SK-N-MC (cell line): ENCODE measurements at regions not wholly inside any gene's neighbourhood (a gene's known extent, or its start where the extent isn't known, plus 50 kb on each side); places are given as distances from the start of the nearest gene placed in this dataset.
"Not testable (repeated sequence)": the region's sequence is repeated elsewhere in the genome, so short reads cannot be mapped to it uniquely, and the experiment has no call there.

Experiments used
- DNase-seq: peaks from one replicate; pipeline ENCODE4 v3.0.0-alpha.2; 2011; ENCODE audit warnings: low read depth, low spot score
- H3K27ac ChIP-seq: fragments of 200-600 bp; sonication (generic); 2 replicates; pipeline ENCODE4 v1.5.1; 2016; ENCODE audit warnings: mixed run types
- H3K36me3 ChIP-seq: fragments of 200-600 bp; sonication (generic); 2 replicates; pipeline ENCODE4 v1.6.1; 2017; ENCODE audit warnings: antibody characterized with exemption, low read length, mixed read lengths; ENCODE audit not compliant: insufficient read depth
- H3K4me3 ChIP-seq: fragments of 200-600 bp; sonication (generic); 2 replicates; pipeline ENCODE4 v1.5.1; 2016
- H3K9ac ChIP-seq: fragments of 200-600 bp; sonication (generic); 2 replicates; pipeline ENCODE4 v1.8.0; 2017; ENCODE audit warnings: mixed run types, mixed read lengths; ENCODE audit not compliant: insufficient read length
- H3K9me3 ChIP-seq: fragments of 200-600 bp; sonication (generic); 2 replicates; pipeline ENCODE4 v1.6.1; 2017; ENCODE audit warnings: low read depth, mild to moderate bottlenecking, antibody characterized with exemption, low read length, moderate library complexity, mixed read lengths
- EZH2 ChIP-seq: fragments of 200-600 bp; sonication (generic); IDR thresholded peaks from one replicate; pipeline ENCODE4 v1.6.1; 2017; ENCODE audit warnings: antibody characterized with exemption
- FOXP2 ChIP-seq: optimal IDR thresholded peaks from 2 replicates; pipeline ENCODE3; 2011; ENCODE audit warnings: mild to moderate bottlenecking, moderate library complexity; ENCODE audit not compliant: insufficient read depth; ENCODE audit errors: extremely low read length, control extremely low read depth
- POLR2AphosphoS5 ChIP-seq: IDR thresholded peaks from 2 replicates; pipeline ENCODE4 v1.6.1; 2012; ENCODE audit warnings: mild to moderate bottlenecking, low read depth, low read length, borderline replicate concordance

DNA sequence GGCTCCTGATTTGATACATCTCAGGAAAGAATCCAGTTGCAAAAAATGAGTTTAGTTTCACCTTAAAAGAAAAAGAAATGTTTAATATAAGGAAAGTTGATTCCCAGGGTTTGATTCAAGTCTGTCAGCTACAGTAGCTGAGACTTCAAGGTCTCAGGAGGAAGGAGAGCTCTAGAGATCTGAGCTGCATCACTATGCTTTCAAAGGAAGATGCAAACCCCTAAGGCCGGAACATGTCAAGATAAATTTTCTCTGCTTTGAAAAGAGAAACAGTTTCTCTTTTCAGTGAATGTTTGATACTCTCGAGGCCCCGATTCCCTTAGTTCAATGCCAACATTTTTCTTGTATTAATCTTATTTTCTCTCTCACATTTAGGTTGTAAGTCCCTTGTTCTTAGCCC lies 128.6 kb downstream of the RGPD3 start:
- H3K9ac ChIP-seq: no peak overlapping the region
- H3K27ac ChIP-seq: 0 out of 2 replicates have a peak overlapping the region, but pooled peaks have one; percentile 42
- no peaks in the 10 kb centered on the region for H3K36me3 ChIP-seq
- DNase-seq: no peak
- peak overlapping the region; percentile 44 for H3K4me3 ChIP-seq
- no peaks in the 10 kb centered on the region for H3K9me3 ChIP-seq
- TF ChIP-seq POLR2AphosphoS5 (no peak), FOXP2 (no peak), EZH2 (no peak)

GRCh38 chr2:106339132-106339531 lies 129.1 kb downstream of the RGPD3 start:
- Histone ChIP-seq H3K4me3 (peak overlapping the region; percentile 44), H3K9ac (no peak overlapping the region), H3K9me3 (no peaks in the 10 kb centered on the region), H3K36me3 (no peaks in the 10 kb centered on the region), H3K27ac (0 out of 2 replicates have a peak overlapping the region, but pooled peaks have one; percentile 42)
- no peak for DNase-seq
- no peak for TF ChIP-seq FOXP2
- TF ChIP-seq POLR2AphosphoS5: no peak; the same call in 1 of the 2 replicates
- no peak for TF ChIP-seq EZH2

DNA sequence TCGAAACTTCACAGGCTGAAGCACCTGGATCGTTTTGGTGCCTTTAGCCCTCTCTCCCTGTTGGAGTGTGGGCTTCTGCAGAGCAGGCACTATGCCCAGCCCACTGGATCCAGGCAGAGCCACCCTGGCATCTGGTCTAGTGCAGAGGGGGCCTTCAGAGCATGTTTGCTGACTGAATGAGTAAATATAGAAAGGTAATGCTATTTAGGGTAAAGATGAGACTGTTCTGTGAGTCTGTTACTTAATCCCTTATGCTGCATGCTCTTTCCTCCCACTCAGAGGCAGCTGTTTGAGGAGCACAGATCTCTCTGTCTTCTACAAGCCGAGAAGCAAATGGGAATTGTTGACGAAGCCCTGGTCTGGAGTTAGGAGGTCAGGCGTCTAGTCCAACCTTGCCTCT lies 130.2 kb downstream of the RGPD3 start:
- no peaks in the 10 kb centered on the region for H3K9me3 ChIP-seq
- H3K27ac ChIP-seq: no peak overlapping the region
- H3K36me3 ChIP-seq: no peaks in the 10 kb centered on the region
- H3K9ac ChIP-seq: no peak overlapping the region
- no peak for DNase-seq
- TF ChIP-seq FOXP2 (no peak), EZH2 (no peak), POLR2AphosphoS5 (no peak)
- no peak overlapping the region for H3K4me3 ChIP-seq

DNA sequence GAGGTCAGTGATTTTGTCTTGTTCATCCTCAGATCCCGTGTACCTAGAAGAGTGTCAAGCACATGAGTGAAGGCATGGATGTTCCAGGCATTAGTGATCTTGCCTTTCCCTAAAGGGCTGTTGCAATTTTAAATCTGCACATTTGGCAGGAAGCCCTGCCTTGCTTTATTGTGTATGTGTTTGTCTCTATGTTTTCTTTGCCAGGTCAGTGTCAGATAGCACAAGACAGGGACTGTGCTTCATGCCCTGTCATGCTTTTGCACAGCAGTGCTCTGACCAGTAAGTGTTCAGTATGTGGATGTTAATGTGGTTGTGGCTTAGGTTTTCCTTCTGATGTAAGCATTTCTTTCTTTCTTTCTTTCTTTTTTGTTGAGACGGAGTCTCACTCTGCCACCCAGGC lies 131.5 kb downstream of the RGPD3 start:
- Histone ChIP-seq H3K36me3 (no peaks in the 10 kb centered on the region), H3K27ac (no peak overlapping the region), H3K9ac (no peak overlapping the region), H3K9me3 (no peaks in the 10 kb centered on the region), H3K4me3 (no peak overlapping the region)
- no peak for DNase-seq
- TF ChIP-seq POLR2AphosphoS5 (no peak), FOXP2 (no peak), EZH2 (no peak)

GRCh38 chr2:106336108-106336507 lies 132.1 kb downstream of the RGPD3 start:
- no peak overlapping the region for H3K9ac ChIP-seq
- H3K4me3 ChIP-seq: no peak overlapping the region
- no peaks in the 10 kb centered on the region for H3K9me3 ChIP-seq
- no peak for DNase-seq
- no peaks in the 10 kb centered on the region for H3K36me3 ChIP-seq
- TF ChIP-seq FOXP2 (no peak), EZH2 (no peak), POLR2AphosphoS5 (no peak)
- no peak overlapping the region for H3K27ac ChIP-seq

GRCh38 chr2:106334802-106335201 lies 133.4 kb downstream of the RGPD3 start:
- Histone ChIP-seq H3K9me3 (no peaks in the 10 kb centered on the region), H3K36me3 (no peaks in the 10 kb centered on the region), H3K9ac (no peak overlapping the region), H3K27ac (no peak overlapping the region), H3K4me3 (no peak overlapping the region)
- DNase-seq: no peak
- TF ChIP-seq EZH2 (no peak), POLR2AphosphoS5 (no peak), FOXP2 (no peak)

GRCh38 chr2:106333253-106333873 lies 134.8 kb downstream of the RGPD3 start:
- not testable (repeated sequence) for H3K9me3 ChIP-seq, H3K4me3 ChIP-seq, H3K36me3 ChIP-seq, H3K9ac ChIP-seq, DNase-seq, H3K27ac ChIP-seq

GRCh38 chr2:106332054-106332453 lies 136.2 kb downstream of the RGPD3 start:
- Histone ChIP-seq H3K4me3 (no peak overlapping the region), H3K9ac (no peak overlapping the region), H3K9me3 (no peaks in the 10 kb centered on the region), H3K27ac (0 out of 2 replicates have a peak overlapping the region, but pooled peaks have one; percentile 91), H3K36me3 (no peaks in the 10 kb centered on the region)
- no peak for DNase-seq
- TF ChIP-seq EZH2 (no peak), FOXP2 (no peak), POLR2AphosphoS5 (no peak)

DNA sequence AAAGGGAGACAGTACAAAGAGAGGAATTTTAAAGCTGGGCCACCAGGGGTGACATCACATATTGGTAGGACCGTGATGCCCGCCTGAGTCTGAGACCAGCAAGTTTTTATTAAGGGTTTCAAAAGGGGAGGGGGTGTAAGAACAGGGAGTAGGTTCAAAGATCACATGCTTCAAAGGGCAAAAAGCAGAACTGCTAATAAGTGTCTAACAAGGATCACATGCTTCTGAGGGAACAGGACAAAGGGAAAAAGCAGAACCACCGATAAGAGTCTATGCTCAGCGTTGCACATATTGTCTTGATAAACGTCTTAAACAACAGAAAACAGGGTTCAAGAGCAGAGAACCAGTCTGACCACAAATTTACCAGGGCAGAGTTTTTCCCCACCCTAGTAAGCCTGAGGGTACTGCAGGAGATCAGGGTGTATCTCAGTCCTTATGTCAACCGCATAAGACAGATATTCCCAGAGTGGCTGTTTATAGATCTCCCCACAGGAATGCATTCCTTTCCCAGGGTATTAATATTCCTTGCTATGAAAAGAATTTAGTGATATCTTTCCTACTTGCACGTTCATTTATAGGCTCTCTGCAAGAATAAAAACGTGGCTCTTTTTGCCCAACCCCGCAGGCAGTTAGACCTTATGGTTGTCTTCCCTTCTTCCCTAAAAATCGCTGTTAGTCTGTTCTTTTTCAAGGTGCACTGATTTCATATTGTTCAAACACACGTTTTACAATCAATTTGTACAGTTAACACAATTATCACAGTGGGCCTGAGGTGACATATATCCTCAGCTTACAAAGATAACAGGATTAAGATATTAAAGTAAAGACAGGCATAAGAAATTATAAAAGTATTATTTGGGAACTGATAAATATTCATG lies 136.5 kb upstream of the UXS1 start:
- not testable (repeated sequence) for DNase-seq

More for the DNA sequence above, 136.5 kb upstream of the UXS1 start:
- H3K27ac ChIP-seq: peak overlapping the region; percentile 91
- H3K4me3 ChIP-seq: peak overlapping the region; percentile 72
- not testable (repeated sequence) for H3K36me3 ChIP-seq, H3K9ac ChIP-seq, H3K9me3 ChIP-seq
